H9 (cell line): ENCODE measurements at regions not wholly inside any gene's neighbourhood (a gene's known extent, or its start where the extent isn't known, plus 50 kb on each side); places are given as distances from the start of the nearest gene placed in this dataset.
"Not testable (repeated sequence)": the region's sequence is repeated elsewhere in the genome, so short reads cannot be mapped to it uniquely, and the experiment has no call there.

Source experiments
- DNase-seq: peaks from one replicate; pipeline ENCODE4 v3.0.0-alpha.2; 2017
- H2AFZ ChIP-seq: one replicate; pipeline ENCODE4 v1.6.1; 2013; ENCODE audit warnings: mild to moderate bottlenecking, low read length, control low read depth, moderate library complexity
- H2AK5ac ChIP-seq: 2 replicates; pipeline ENCODE4 v1.6.1; 2013; ENCODE audit warnings: low read length, control low read depth, mixed read lengths; ENCODE audit not compliant: insufficient read length
- H2BK120ac ChIP-seq: one replicate; pipeline ENCODE4 v1.6.1; 2013; ENCODE audit warnings: low read depth, mild to moderate bottlenecking, low read length, control low read depth, inconsistent platforms; ENCODE audit not compliant: poor library complexity, severe bottlenecking
- H2BK12ac ChIP-seq: 2 replicates; pipeline ENCODE4 v1.6.1; 2013; ENCODE audit warnings: low read length, control low read depth, mixed read lengths, low read depth; ENCODE audit not compliant: insufficient read length
- H2BK15ac ChIP-seq: 2 replicates; pipeline ENCODE4 v1.6.1; 2013; ENCODE audit warnings: low read depth, low read length, control low read depth
- H2BK20ac ChIP-seq: one replicate; pipeline ENCODE4 v1.6.1; 2013; ENCODE audit warnings: low read depth, mild to moderate bottlenecking, low read length, control low read depth, inconsistent platforms; ENCODE audit not compliant: poor library complexity, severe bottlenecking
- H2BK5ac ChIP-seq: 2 replicates; pipeline ENCODE4 v1.6.1; 2013; ENCODE audit warnings: low read length, control low read depth, mixed read lengths; ENCODE audit not compliant: insufficient read length
- H3K14ac ChIP-seq: 2 replicates; pipeline ENCODE4 v1.6.1; 2013; ENCODE audit warnings: low read length, control low read depth; ENCODE audit not compliant: insufficient read depth
- H3K18ac ChIP-seq: 2 replicates; pipeline ENCODE4 v1.6.1; 2013; ENCODE audit warnings: low read depth, mild to moderate bottlenecking, mixed read lengths, low read length, control low read depth; ENCODE audit not compliant: insufficient read length
- H3K23ac ChIP-seq: 2 replicates; pipeline ENCODE4 v1.6.1; 2013; ENCODE audit warnings: low read length, control low read depth, mixed read lengths, low read depth; ENCODE audit not compliant: insufficient read length
- H3K23me2 ChIP-seq: 2 replicates; pipeline ENCODE4 v1.6.1; 2013; ENCODE audit warnings: low read depth, mild to moderate bottlenecking, mixed read lengths, low read length, control low read depth; ENCODE audit not compliant: insufficient read length, poor library complexity, severe bottlenecking
- H3K27ac ChIP-seq: 2 replicates; pipeline ENCODE4 v1.5.1; 2013; ENCODE audit warnings: low read length, control low read depth, mixed read lengths, low read depth; ENCODE audit not compliant: insufficient read length
- H3K27me3 ChIP-seq: 2 replicates; pipeline ENCODE4 v1.6.1; 2013; ENCODE audit warnings: low read length, control low read depth, inconsistent platforms; ENCODE audit not compliant: insufficient read depth
- H3K4ac ChIP-seq: 2 replicates; pipeline ENCODE4 v1.6.1; 2013; ENCODE audit warnings: low read depth, mild to moderate bottlenecking, control low read depth, inconsistent platforms, low read length, moderate library complexity
- H3K4me1 ChIP-seq: 2 replicates; pipeline ENCODE4 v1.6.1; 2013; ENCODE audit warnings: low read length, control low read depth, inconsistent platforms; ENCODE audit not compliant: insufficient read depth
- H3K4me2 ChIP-seq: 2 replicates; pipeline ENCODE4 v1.6.1; 2013; ENCODE audit warnings: low read length, control low read depth, mixed read lengths; ENCODE audit not compliant: insufficient read length, insufficient read depth
- H3K56ac ChIP-seq: 2 replicates; pipeline ENCODE4 v1.6.1; 2013; ENCODE audit warnings: low read depth, mild to moderate bottlenecking, mixed read lengths, low read length, control low read depth; ENCODE audit not compliant: insufficient read length
- H3K79me1 ChIP-seq: 2 replicates; pipeline ENCODE4 v1.6.1; 2013; ENCODE audit warnings: low read depth, mild to moderate bottlenecking, moderate library complexity, low read length, control low read depth, inconsistent platforms; ENCODE audit not compliant: insufficient read depth, poor library complexity, severe bottlenecking
- H3K79me2 ChIP-seq: 2 replicates; pipeline ENCODE4 v1.6.1; 2013; ENCODE audit warnings: low read length, control low read depth, inconsistent platforms; ENCODE audit not compliant: insufficient read depth
- H3K9ac ChIP-seq: 2 replicates; pipeline ENCODE4 v1.6.1; 2013; ENCODE audit warnings: low read length, control low read depth, mixed read lengths; ENCODE audit not compliant: insufficient read length; ENCODE audit errors: extremely low read depth
- H3K9me3 ChIP-seq: one replicate; pipeline ENCODE4 v1.6.1; 2013; ENCODE audit warnings: low read depth, low read length, inconsistent platforms; ENCODE audit not compliant: control insufficient read depth
- H3T11ph ChIP-seq: one replicate; pipeline ENCODE4 v1.6.1; 2013; ENCODE audit warnings: mild to moderate bottlenecking, low read length, control low read depth, inconsistent platforms
- H4K20me1 ChIP-seq: one replicate; pipeline ENCODE4 v1.6.1; 2013; ENCODE audit not compliant: control insufficient read depth, insufficient read length, insufficient read depth
- H4K5ac ChIP-seq: 2 replicates; pipeline ENCODE4 v1.6.1; 2013; ENCODE audit warnings: low read depth, mild to moderate bottlenecking, mixed read lengths, low read length, control low read depth; ENCODE audit not compliant: insufficient read length
- H4K8ac ChIP-seq: replicated peaks from 2 replicates; pipeline ENCODE4 v1.6.1; 2013; ENCODE audit warnings: low read length, control low read depth, mixed read lengths, low read depth; ENCODE audit not compliant: insufficient read length
- H4K91ac ChIP-seq: 2 replicates; pipeline ENCODE4 v1.6.1; 2013; ENCODE audit warnings: low read depth, mild to moderate bottlenecking, moderate library complexity, mixed read lengths, low read length, control low read depth; ENCODE audit not compliant: insufficient read length
- H3K27ac Mint-ChIP-seq, 3 experiments: 2 replicates in 2 of 3; 3 replicates in 1 of 3; pipeline ENCODE4 v1.8.0; 2020 to 2021; ENCODE audit warnings: mixed read lengths in 3 of 3, mild to moderate bottlenecking in 1 of 3, moderate library complexity in 1 of 3
- H3K27me3 Mint-ChIP-seq: 2 replicates; pipeline ENCODE4 v1.8.0; 2021; ENCODE audit warnings: low read depth, mild to moderate bottlenecking, moderate library complexity, mixed read lengths
- H3K36me3 Mint-ChIP-seq, 3 experiments: 2 replicates in 2 of 3; 3 replicates in 1 of 3; pipeline ENCODE4 v1.8.0; 2020 to 2021; ENCODE audit warnings: low read depth in 3 of 3, mixed read lengths in 3 of 3; ENCODE audit not compliant: insufficient read depth in 1 of 3
- H3K4me1 Mint-ChIP-seq, 2 experiments: 2 replicates each; pipeline ENCODE4 v1.8.0; 2020; ENCODE audit warnings: mixed read lengths in 2 of 2
- H3K4me3 Mint-ChIP-seq, 2 experiments: 2 replicates in 1 of 2; 3 replicates in 1 of 2; pipeline ENCODE4 v1.8.0; 2020 to 2021; ENCODE audit warnings: mild to moderate bottlenecking in 2 of 2, mixed read lengths in 2 of 2, moderate library complexity in 1 of 2
- H3K9me3 Mint-ChIP-seq, 2 experiments: 2 replicates in 1 of 2; 3 replicates in 1 of 2; pipeline ENCODE4 v1.8.0; 2020; ENCODE audit warnings: mild to moderate bottlenecking in 2 of 2, mixed read lengths in 2 of 2, moderate library complexity in 1 of 2
- WGBS: extraction: QIAGEN DNeasy Blood & Tissue Kit; methylation state at CpG from one replicate; pipeline ENCODE4 v1.1.7; 2013; ENCODE audit warnings: missing lambda C conversion rate, low lambda C conversion rate, mixed read lengths; ENCODE audit not compliant: insufficient read length; ENCODE audit errors: extremely low coverage; 5-methylcytosine and 5-hydroxymethylcytosine counted together
- TF ChIP-seq, protein P1 (sequence below): fragments of 200-600 bp; sonication (generic); conservative IDR thresholded peaks from 3 replicates; pipeline ENCODE4 v1.8.0; 2021; ENCODE audit warnings: antibody characterized with exemption, mild to moderate bottlenecking

DNA sequence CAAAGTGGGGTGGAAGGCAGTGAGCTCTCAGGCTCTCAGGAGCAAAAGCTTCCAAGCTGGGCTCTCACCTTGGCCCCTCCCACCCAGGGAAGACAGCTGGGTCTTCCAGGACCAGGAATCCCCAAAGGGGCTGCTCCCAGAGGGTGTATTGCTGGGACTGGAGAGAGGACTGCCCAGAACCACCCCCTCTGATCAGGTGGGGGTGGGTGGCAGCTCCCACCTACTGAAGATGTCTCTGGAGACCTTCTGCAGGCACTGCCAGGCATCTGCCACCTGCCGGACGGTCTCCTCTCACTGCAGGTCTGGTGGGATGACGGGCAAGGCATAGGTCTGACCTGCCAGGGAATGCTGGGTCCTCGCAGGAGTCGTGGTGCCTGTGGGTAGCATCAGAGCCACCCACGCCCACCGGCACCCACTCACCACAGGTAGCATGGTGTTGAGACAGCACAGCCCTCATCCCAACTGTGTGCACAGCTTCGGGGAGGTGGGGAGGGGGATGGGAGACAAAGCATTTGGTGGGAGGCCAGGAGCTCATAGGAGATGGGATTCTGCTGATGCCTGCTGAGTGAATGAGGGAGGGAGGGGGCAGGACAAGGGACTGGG is 103.2 kb downstream of the SINHCAF start:
- Histone ChIP-seq H3K27me3 (no peaks in the 10 kb centered on the region), H2BK12ac (no peak overlapping the region)
- no CpG with 5 or more reads among the region's 8 CpGs for WGBS

DNA sequence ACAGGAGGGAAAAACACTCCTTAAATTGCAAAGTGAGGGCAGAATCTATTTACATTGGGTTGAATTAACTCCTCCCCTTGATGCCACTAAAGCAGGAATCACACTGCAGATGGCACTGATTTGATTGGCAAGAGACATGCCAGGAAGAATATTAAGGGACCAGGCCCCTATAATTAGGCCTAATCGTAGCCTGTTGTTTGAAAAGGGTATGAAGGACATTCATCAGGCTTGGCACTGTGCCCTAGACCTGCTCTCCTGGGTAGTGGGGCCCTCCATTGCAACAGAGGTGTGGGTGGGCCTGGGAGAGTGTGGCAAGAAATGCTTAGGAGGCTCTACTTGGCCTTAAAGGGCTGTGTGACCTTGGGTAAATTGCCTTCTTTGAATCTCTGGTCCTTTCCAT is 102.3 kb downstream of the SINHCAF start:
- H3K56ac ChIP-seq, H3K14ac ChIP-seq, H3K36me3 Mint-ChIP-seq, H3K79me2 ChIP-seq, H3K9ac ChIP-seq, H3K4me2 ChIP-seq, H3K4ac ChIP-seq, H3K27ac ChIP-seq, H3K23me2 ChIP-seq, H3K27ac Mint-ChIP-seq, H4K8ac ChIP-seq, H3K9me3 Mint-ChIP-seq, H3K27me3 ChIP-seq, DNase-seq, H2BK15ac ChIP-seq, H3K4me3 Mint-ChIP-seq, H2BK5ac ChIP-seq, H3T11ph ChIP-seq, H2BK20ac ChIP-seq, H2AFZ ChIP-seq, H2BK12ac ChIP-seq, H2AK5ac ChIP-seq, H4K91ac ChIP-seq, H3K9me3 ChIP-seq, H3K18ac ChIP-seq, H4K5ac ChIP-seq, H4K20me1 ChIP-seq, H3K79me1 ChIP-seq, H2BK120ac ChIP-seq, H3K23ac ChIP-seq, H3K4me1 ChIP-seq: not testable (repeated sequence)
- Mint-ChIP-seq H3K4me1 (peaks cover 56 to 59% of the 10 kb centered on the region in 2 experiments), H3K27me3 (peaks cover 34% of the 10 kb centered on the region)
- no CpG with 5 or more reads among the region's 1 CpG for WGBS

More for the DNA sequence above, 103.2 kb downstream of the SINHCAF start:
- Histone ChIP-seq H2BK15ac (no peak overlapping the region), H3T11ph (no peak overlapping the region), H3K4me1 (no peaks in the 10 kb centered on the region; the same call in 1 of the 2 replicates), H3K23ac (no peak overlapping the region), H4K91ac (no peak overlapping the region), H3K79me1 (no peaks in the 10 kb centered on the region), H4K5ac (no peak overlapping the region), H2BK20ac (no peak overlapping the region), H3K9me3 (no peaks in the 10 kb centered on the region), H4K20me1 (no peaks in the 10 kb centered on the region), H2BK120ac (no peak overlapping the region), H3K4me2 (no peak overlapping the region), H3K9ac (no peak overlapping the region), H3K79me2 (no peaks in the 10 kb centered on the region), H2BK5ac (no peak overlapping the region), H3K4ac (no peak overlapping the region), H2AFZ (no peak overlapping the region), H3K27ac (no peak overlapping the region), H3K56ac (no peak overlapping the region), H4K8ac (no peak overlapping the region), H2AK5ac (no peak overlapping the region), H3K14ac (no peak overlapping the region), H3K23me2 (no peaks in the 10 kb centered on the region), H3K18ac (no peak overlapping the region)
- Mint-ChIP-seq H3K4me1 (peaks cover 62 to 66% of the 10 kb centered on the region in 2 experiments), H3K27me3 (peaks cover 40% of the 10 kb centered on the region), H3K27ac (no peak overlapping the region), H3K4me3 (no peak overlapping the region; a peak in 1 of 5 replicates), H3K36me3 (peaks cover 0 to 1% (median 0%) of the 10 kb centered on the region in 3 experiments; a peak in 2 of 7 replicates), H3K9me3 (no peaks in the 10 kb centered on the region; a peak in 1 of 5 replicates)
- TF ChIP-seq, protein P1, sequence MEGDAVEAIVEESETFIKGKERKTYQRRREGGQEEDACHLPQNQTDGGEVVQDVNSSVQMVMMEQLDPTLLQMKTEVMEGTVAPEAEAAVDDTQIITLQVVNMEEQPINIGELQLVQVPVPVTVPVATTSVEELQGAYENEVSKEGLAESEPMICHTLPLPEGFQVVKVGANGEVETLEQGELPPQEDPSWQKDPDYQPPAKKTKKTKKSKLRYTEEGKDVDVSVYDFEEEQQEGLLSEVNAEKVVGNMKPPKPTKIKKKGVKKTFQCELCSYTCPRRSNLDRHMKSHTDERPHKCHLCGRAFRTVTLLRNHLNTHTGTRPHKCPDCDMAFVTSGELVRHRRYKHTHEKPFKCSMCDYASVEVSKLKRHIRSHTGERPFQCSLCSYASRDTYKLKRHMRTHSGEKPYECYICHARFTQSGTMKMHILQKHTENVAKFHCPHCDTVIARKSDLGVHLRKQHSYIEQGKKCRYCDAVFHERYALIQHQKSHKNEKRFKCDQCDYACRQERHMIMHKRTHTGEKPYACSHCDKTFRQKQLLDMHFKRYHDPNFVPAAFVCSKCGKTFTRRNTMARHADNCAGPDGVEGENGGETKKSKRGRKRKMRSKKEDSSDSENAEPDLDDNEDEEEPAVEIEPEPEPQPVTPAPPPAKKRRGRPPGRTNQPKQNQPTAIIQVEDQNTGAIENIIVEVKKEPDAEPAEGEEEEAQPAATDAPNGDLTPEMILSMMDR: no peak
- DNase-seq: no peak
